HEK293 (cell line): ENCODE measurements at regions not wholly inside any gene's neighbourhood (a gene's known extent, or its start where the extent isn't known, plus 50 kb on each side); places are given as distances from the start of the nearest gene placed in this dataset.
A peak's percentile ranks its signal among the peaks of the same experiment; 100 is the strongest.

Experiments
- GLI4 ChIP-seq: fragments of 450-650 bp; formaldehyde crosslinking; IDR thresholded peaks from 2 replicates; pipeline ENCODE4 v1.5.1; 2016; ENCODE audit warnings: missing biosample characterization, missing genetic modification characterization
- GLIS2 ChIP-seq: fragments of 450-650 bp; formaldehyde crosslinking; IDR thresholded peaks from 2 replicates; pipeline ENCODE4 v1.5.1; 2016; ENCODE audit warnings: missing biosample characterization, missing genetic modification characterization
- IKZF3 ChIP-seq: fragments of 450-650 bp; IDR thresholded peaks from 2 replicates; pipeline ENCODE4 v1.5.0; 2018; ENCODE audit warnings: missing biosample characterization, mild to moderate bottlenecking, missing genetic modification characterization, moderate library complexity
- TCF7L2 ChIP-seq: IDR thresholded peaks from 2 replicates; pipeline ENCODE4 v1.6.1; 2011; ENCODE audit warnings: low read depth, mild to moderate bottlenecking, inconsistent platforms, low read length, moderate library complexity, borderline replicate concordance
- WT1 ChIP-seq: fragments of 450-650 bp; formaldehyde crosslinking; IDR thresholded peaks from 2 replicates; pipeline ENCODE4 v1.5.1; 2016; ENCODE audit warnings: missing biosample characterization, missing genetic modification characterization
- YY2 ChIP-seq: fragments of 450-650 bp; formaldehyde crosslinking; IDR thresholded peaks from 2 replicates; pipeline ENCODE4 v1.5.1; 2016; ENCODE audit warnings: missing biosample characterization, missing genetic modification characterization
- ZBTB20 ChIP-seq: fragments of 450-650 bp; formaldehyde crosslinking; IDR thresholded peaks from 2 replicates; pipeline ENCODE4 v1.5.1; 2016; ENCODE audit warnings: missing biosample characterization, missing genetic modification characterization
- ZBTB21 ChIP-seq: fragments of 450-650 bp; formaldehyde crosslinking; IDR thresholded peaks from 2 replicates; pipeline ENCODE4 v1.5.1; 2017; ENCODE audit warnings: missing biosample characterization, missing genetic modification characterization
- ZNF23 ChIP-seq: fragments of 450-650 bp; formaldehyde crosslinking; IDR thresholded peaks from 2 replicates; pipeline ENCODE4 v1.5.1; 2016; ENCODE audit warnings: missing biosample characterization, missing genetic modification characterization, borderline replicate concordance
- ZNF292 ChIP-seq: fragments of 450-650 bp; formaldehyde crosslinking; IDR thresholded peaks from 2 replicates; pipeline ENCODE4 v1.5.1; 2016; ENCODE audit warnings: low read depth, missing biosample characterization, missing genetic modification characterization, borderline replicate concordance
- ZNF404 ChIP-seq: fragments of 450-650 bp; formaldehyde crosslinking; IDR thresholded peaks from 2 replicates; pipeline ENCODE4 v1.5.1; 2017; ENCODE audit warnings: missing biosample characterization, missing genetic modification characterization
- ZNF585B ChIP-seq: fragments of 450-650 bp; formaldehyde crosslinking; IDR thresholded peaks from 2 replicates; pipeline ENCODE4 v1.5.1; 2016; ENCODE audit warnings: missing biosample characterization, missing genetic modification characterization
- ZNF660 ChIP-seq: fragments of 450-650 bp; IDR thresholded peaks from 2 replicates; pipeline ENCODE4 v1.5.1; 2018; ENCODE audit warnings: missing biosample characterization, mild to moderate bottlenecking, missing genetic modification characterization
- ZNF837 ChIP-seq: fragments of 450-650 bp; formaldehyde crosslinking; IDR thresholded peaks from 2 replicates; pipeline ENCODE4 v1.5.1; 2016; ENCODE audit warnings: missing biosample characterization, missing genetic modification characterization
- TF ChIP-seq, protein P1 (sequence below): fragments of 450-650 bp; formaldehyde crosslinking; IDR thresholded peaks from 2 replicates; pipeline ENCODE4 v1.5.1; 2016; ENCODE audit warnings: missing biosample characterization, missing genetic modification characterization
- TF ChIP-seq, protein P2 (sequence below): fragments of 450-650 bp; formaldehyde crosslinking; IDR thresholded peaks from 2 replicates; pipeline ENCODE4 v1.5.1; 2017; ENCODE audit warnings: missing biosample characterization, mild to moderate bottlenecking, missing genetic modification characterization, moderate library complexity
- TF ChIP-seq, protein P3 (sequence below): fragments of 450-650 bp; formaldehyde crosslinking; IDR thresholded peaks from 2 replicates; pipeline ENCODE4 v1.5.1; 2016; ENCODE audit warnings: missing biosample characterization, missing genetic modification characterization
- TF ChIP-seq, protein P4 (sequence below): fragments of 450-650 bp; formaldehyde crosslinking; IDR thresholded peaks from 2 replicates; pipeline ENCODE4 v1.5.1; 2016; ENCODE audit warnings: missing biosample characterization, missing genetic modification characterization
- TF ChIP-seq, protein P5 (sequence below): fragments of 450-650 bp; formaldehyde crosslinking; IDR thresholded peaks from 2 replicates; pipeline ENCODE4 v1.5.1; 2016; ENCODE audit warnings: missing biosample characterization, missing genetic modification characterization

DNA sequence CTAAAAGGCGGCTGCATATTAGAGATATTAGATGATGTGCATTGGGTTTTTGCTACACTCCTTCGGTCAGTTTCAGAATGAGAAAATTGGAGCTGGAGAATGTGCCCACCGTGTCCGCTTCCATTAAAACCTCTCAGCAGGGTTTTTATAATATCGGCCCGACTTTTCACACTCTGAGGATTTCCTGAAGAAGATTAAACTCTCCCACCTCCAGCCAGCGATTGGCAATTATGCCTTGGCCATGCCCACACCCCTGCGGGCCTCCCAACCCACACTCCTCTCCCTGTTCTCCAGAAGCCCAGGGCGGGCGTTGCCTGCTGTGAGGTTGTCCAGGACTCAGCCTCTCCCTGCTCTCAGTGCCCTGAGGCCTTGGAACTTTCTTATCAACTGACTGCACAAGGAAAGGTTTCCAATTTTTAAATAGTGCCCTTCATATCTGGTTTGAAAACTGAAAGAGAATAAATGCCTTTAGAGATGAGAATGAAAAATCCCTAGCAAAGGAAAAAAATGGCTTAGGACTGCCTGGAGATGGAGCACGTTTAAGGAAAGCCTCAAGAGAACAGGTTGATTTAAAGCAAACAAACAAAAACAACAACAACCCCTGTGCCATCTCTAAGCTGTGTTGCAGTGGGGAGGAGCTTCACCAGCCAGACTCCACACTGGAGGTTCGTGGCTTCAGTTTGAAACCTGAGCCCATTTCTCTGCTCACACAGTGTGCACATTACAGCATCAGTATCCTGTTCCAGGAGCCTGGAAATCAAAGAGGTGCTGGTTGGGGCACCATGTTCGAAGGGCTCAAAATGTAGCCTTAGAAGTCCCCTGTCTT is 292.9 kb downstream of the NSG2 start (continued):
- TF ChIP-seq ZNF292 (tag by site-specific recombination) (no peak), ZNF404 (tag by site-specific recombination) (no peak), ZNF23 (no peak), WT1 (tag by site-specific recombination) (peak; percentile 83), GLI4 (tag by site-specific recombination) (no peak), ZBTB20 (peak; percentile 56; the same call in 1 of the 2 replicates), YY2 (no peak), ZNF837 (no peak), ZNF660 (tag by site-specific recombination) (0 out of 2 replicates have a peak, but pooled peaks have one; percentile 25), IKZF3 (peak; percentile 64; the same call in 1 of the 2 replicates), ZNF585B (tag by site-specific recombination) (no peak), TCF7L2 (peak; percentile 53; the same call in 1 of the 2 replicates), GLIS2 (no peak), ZBTB21 (tag by site-specific recombination) (no peak)
- TF ChIP-seq, protein P1, sequence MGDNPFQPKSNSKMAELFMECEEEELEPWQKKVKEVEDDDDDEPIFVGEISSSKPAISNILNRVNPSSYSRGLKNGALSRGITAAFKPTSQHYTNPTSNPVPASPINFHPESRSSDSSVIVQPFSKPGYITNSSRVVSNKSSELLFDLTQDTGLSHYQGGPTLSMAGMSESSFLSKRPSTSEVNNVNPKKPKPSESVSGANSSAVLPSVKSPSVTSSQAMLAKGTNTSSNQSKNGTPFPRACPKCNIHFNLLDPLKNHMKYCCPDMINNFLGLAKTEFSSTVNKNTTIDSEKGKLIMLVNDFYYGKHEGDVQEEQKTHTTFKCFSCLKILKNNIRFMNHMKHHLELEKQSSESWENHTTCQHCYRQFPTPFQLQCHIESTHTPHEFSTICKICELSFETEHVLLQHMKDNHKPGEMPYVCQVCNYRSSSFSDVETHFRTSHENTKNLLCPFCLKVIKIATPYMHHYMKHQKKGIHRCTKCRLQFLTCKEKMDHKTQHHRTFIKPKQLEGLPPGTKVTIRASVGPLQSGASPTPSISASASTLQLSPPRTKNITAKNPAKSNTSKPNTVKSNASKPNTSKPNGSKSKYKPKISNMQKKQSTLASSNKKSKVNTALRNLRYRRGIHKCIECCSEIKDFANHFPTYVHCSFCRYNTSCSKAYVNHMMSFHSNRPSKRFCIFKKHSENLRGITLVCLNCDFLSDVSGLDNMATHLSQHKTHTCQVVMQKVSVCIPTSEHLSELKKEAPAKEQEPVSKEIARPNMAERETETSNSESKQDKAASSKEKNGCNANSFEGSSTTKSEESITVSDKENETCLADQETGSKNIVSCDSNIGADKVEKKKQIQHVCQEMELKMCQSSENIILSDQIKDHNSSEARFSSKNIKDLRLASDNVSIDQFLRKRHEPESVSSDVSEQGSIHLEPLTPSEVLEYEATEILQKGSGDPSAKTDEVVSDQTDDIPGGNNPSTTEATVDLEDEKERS, result no peak
- TF ChIP-seq, protein P2, sequence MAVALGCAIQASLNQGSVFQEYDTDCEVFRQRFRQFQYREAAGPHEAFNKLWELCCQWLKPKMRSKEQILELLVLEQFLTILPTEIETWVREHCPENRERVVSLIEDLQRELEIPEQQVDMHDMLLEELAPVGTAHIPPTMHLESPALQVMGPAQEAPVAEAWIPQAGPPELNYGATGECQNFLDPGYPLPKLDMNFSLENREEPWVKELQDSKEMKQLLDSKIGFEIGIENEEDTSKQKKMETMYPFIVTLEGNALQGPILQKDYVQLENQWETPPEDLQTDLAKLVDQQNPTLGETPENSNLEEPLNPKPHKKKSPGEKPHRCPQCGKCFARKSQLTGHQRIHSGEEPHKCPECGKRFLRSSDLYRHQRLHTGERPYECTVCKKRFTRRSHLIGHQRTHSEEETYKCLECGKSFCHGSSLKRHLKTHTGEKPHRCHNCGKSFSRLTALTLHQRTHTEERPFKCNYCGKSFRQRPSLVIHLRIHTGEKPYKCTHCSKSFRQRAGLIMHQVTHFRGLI (tag by site-specific recombination), result 0 out of 2 replicates have a peak, but pooled peaks have one; percentile 49
- TF ChIP-seq, protein P3, sequence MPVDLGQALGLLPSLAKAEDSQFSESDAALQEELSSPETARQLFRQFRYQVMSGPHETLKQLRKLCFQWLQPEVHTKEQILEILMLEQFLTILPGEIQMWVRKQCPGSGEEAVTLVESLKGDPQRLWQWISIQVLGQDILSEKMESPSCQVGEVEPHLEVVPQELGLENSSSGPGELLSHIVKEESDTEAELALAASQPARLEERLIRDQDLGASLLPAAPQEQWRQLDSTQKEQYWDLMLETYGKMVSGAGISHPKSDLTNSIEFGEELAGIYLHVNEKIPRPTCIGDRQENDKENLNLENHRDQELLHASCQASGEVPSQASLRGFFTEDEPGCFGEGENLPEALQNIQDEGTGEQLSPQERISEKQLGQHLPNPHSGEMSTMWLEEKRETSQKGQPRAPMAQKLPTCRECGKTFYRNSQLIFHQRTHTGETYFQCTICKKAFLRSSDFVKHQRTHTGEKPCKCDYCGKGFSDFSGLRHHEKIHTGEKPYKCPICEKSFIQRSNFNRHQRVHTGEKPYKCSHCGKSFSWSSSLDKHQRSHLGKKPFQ (tag by site-specific recombination), result peak; percentile 69; the same call in 1 of the 2 replicates
- TF ChIP-seq, protein P4, sequence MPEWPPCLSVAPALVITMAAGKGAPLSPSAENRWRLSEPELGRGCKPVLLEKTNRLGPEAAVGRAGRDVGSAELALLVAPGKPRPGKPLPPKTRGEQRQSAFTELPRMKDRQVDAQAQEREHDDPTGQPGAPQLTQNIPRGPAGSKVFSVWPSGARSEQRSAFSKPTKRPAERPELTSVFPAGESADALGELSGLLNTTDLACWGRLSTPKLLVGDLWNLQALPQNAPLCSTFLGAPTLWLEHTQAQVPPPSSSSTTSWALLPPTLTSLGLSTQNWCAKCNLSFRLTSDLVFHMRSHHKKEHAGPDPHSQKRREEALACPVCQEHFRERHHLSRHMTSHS (tag by site-specific recombination), result no peak
- TF ChIP-seq, protein P5, sequence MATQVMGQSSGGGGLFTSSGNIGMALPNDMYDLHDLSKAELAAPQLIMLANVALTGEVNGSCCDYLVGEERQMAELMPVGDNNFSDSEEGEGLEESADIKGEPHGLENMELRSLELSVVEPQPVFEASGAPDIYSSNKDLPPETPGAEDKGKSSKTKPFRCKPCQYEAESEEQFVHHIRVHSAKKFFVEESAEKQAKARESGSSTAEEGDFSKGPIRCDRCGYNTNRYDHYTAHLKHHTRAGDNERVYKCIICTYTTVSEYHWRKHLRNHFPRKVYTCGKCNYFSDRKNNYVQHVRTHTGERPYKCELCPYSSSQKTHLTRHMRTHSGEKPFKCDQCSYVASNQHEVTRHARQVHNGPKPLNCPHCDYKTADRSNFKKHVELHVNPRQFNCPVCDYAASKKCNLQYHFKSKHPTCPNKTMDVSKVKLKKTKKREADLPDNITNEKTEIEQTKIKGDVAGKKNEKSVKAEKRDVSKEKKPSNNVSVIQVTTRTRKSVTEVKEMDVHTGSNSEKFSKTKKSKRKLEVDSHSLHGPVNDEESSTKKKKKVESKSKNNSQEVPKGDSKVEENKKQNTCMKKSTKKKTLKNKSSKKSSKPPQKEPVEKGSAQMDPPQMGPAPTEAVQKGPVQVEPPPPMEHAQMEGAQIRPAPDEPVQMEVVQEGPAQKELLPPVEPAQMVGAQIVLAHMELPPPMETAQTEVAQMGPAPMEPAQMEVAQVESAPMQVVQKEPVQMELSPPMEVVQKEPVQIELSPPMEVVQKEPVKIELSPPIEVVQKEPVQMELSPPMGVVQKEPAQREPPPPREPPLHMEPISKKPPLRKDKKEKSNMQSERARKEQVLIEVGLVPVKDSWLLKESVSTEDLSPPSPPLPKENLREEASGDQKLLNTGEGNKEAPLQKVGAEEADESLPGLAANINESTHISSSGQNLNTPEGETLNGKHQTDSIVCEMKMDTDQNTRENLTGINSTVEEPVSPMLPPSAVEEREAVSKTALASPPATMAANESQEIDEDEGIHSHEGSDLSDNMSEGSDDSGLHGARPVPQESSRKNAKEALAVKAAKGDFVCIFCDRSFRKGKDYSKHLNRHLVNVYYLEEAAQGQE (tag by site-specific recombination), result no peak
